SU-DHL-6 (cell line): ENCODE measurements at regions not wholly inside any gene's neighbourhood (a gene's known extent, or its start where the extent isn't known, plus 50 kb on each side); places are given as distances from the start of the nearest gene placed in this dataset.

Source experiments
- CTCF ChIP-seq: fragments of 200-600 bp; sonication (generic); IDR thresholded peaks from one replicate; pipeline ENCODE4 v1.5.1; 2017; ENCODE audit warnings: antibody characterized with exemption, mild to moderate bottlenecking, low read length, moderate library complexity; ENCODE audit not compliant: insufficient read depth, poor library complexity, severe bottlenecking
- EZH2phosphoT487 ChIP-seq: fragments of 200-600 bp; sonication (generic), shearing (Covaris generic); conservative IDR thresholded peaks from 2 replicates; pipeline ENCODE4 v1.6.1; 2018; ENCODE audit warnings: mild to moderate bottlenecking, antibody characterized with exemption, low read length, moderate library complexity, mixed read lengths

GRCh38 chr2:120625865-120626560 is 109.7 kb upstream of the GLI2 start:
- TF ChIP-seq CTCF: no peak
- TF ChIP-seq EZH2phosphoT487: no peak
